T-cell (primary cell): ENCODE measurements at regions not wholly inside any gene's neighbourhood (a gene's known extent, or its start where the extent isn't known, plus 50 kb on each side); places are given as distances from the start of the nearest gene placed in this dataset.
"Not testable (repeated sequence)": the region's sequence is repeated elsewhere in the genome, so short reads cannot be mapped to it uniquely, and the experiment has no call there.

Experiments used
- ATAC-seq, 4 experiments: fragments of 200-7000 bp in 3 of 4; fragments of 150-1000 bp in 1 of 4; cut with Tn5 transposase; replicated peaks in 1 of 4; 1 replicate in 3 of 4; 2 replicates in 1 of 4; pipeline ENCODE4 v1.10.0; 2021; ENCODE audit warnings: moderate library complexity in 3 of 4, mild to moderate bottlenecking in 2 of 4, moderate number of reproducible peaks in 1 of 4
- CTCF ChIA-PET, 2 donors: fragments of 300-600 bp; sonication (Branson Sonifier 250); formaldehyde crosslinking; loops; one replicate each; lab custom pipeline; 2022; ENCODE audit warnings: antibody characterized with exemption in 2 of 2; lab: Charles Lee
- POLR2A ChIA-PET, 2 donors: fragments of 300-600 bp; sonication (Branson Sonifier 250); formaldehyde crosslinking; loops; one replicate each; lab custom pipeline; 2022; ENCODE audit warnings: antibody characterized with exemption in 2 of 2; lab: Charles Lee
- DNase-seq, 35 experiments: peaks; one replicate each; pipeline versions ENCODE4 v3.0.0 to v3.0.0-alpha.2; 2013 to 2023
- H3K27ac ChIP-seq: one replicate; pipeline ENCODE4 v1.5.1; 2013; ENCODE audit warnings: low read length
- H3K27me3 ChIP-seq, 2 experiments: replicated peaks in 1 of 2; 1 replicate in 1 of 2; 2 replicates in 1 of 2; pipeline versions ENCODE4 v1.6.1 to v1.7.0; 2013; ENCODE audit warnings: low read length in 1 of 2, mixed read lengths in 1 of 2; ENCODE audit not compliant: control insufficient read depth in 2 of 2, insufficient read depth in 2 of 2; ENCODE audit errors: extremely low read depth in 1 of 2
- H3K36me3 ChIP-seq, 2 donors: 1 replicate in 1 of 2; 2 replicates in 1 of 2; pipeline versions ENCODE4 v1.6.1 to v1.7.0; 2013; ENCODE audit warnings: low read length in 1 of 2; ENCODE audit not compliant: control insufficient read depth in 2 of 2, insufficient read depth in 1 of 2; ENCODE audit errors: extremely low read depth in 1 of 2
- H3K4me1 ChIP-seq, 2 experiments: 1 replicate in 1 of 2; 2 replicates in 1 of 2; pipeline versions ENCODE4 v1.6.1 to v1.7.0; 2013; ENCODE audit warnings: low read length in 2 of 2, mixed read lengths in 1 of 2; ENCODE audit not compliant: insufficient read depth in 2 of 2, control insufficient read depth in 1 of 2; ENCODE audit errors: extremely low read depth in 1 of 2
- H3K4me3 ChIP-seq, 2 donors: 1 replicate in 1 of 2; 2 replicates in 1 of 2; pipeline versions ENCODE4 v1.5.1 to v1.7.0; 2013; ENCODE audit warnings: mild to moderate bottlenecking in 2 of 2, low read length in 1 of 2, moderate library complexity in 1 of 2; ENCODE audit not compliant: control insufficient read depth in 1 of 2; ENCODE audit errors: extremely low read depth in 1 of 2
- H3K9me3 ChIP-seq: 2 replicates; pipeline ENCODE4 v1.7.0; 2013
- H3K27ac Mint-ChIP-seq, 2 donors: one replicate each; pipeline ENCODE4 v1.8.0; 2020 to 2021; ENCODE audit warnings: mild to moderate bottlenecking in 2 of 2, mixed read lengths in 2 of 2
- H3K27me3 Mint-ChIP-seq, 2 donors: one replicate each; pipeline ENCODE4 v1.8.0; 2021 to 2022; ENCODE audit warnings: mixed read lengths in 2 of 2
- H3K36me3 Mint-ChIP-seq: one replicate; pipeline ENCODE4 v1.8.0; 2021; ENCODE audit warnings: mixed read lengths
- H3K4me1 Mint-ChIP-seq, 3 donors: one replicate each; pipeline ENCODE4 v1.8.0; 2020 to 2022; ENCODE audit warnings: mixed read lengths in 3 of 3, mild to moderate bottlenecking in 1 of 3
- H3K4me3 Mint-ChIP-seq, 3 donors: one replicate each; pipeline ENCODE4 v1.8.0; 2020 to 2022; ENCODE audit warnings: mild to moderate bottlenecking in 3 of 3, mixed read lengths in 3 of 3, moderate library complexity in 3 of 3
- H3K9me3 Mint-ChIP-seq, 3 donors: one replicate each; pipeline ENCODE4 v1.8.0; 2020 to 2022; ENCODE audit warnings: mixed read lengths in 3 of 3
- WGBS: methylation state at CpG from one replicate; pipeline ENCODE4 v1.1.5; 2013; ENCODE audit warnings: missing lambda C conversion rate; ENCODE audit not compliant: insufficient coverage; 5-methylcytosine and 5-hydroxymethylcytosine counted together

- H3K4me1 ChIP-seq = peaks cover 4 to 6% of the 10 kb centered on the region in 2 experiments
- ChIA-PET CTCF (no interaction called here), POLR2A (no interaction called here)
- H3K9me3 ChIP-seq = no peaks in the 10 kb centered on the region
- no peak overlapping the region for H3K27ac Mint-ChIP-seq
- H3K9me3 Mint-ChIP-seq = no peaks in the 10 kb centered on the region
- H3K27me3 ChIP-seq = no peaks in the 10 kb centered on the region
- no peak overlapping the region for H3K4me3 ChIP-seq
- no peak for DNase-seq
- ATAC-seq = no peak
- no peak overlapping the region for H3K27ac ChIP-seq
- 83% methylated on average over 1 of the region's 2 CpGs for WGBS
- no peaks in the 10 kb centered on the region for H3K36me3 Mint-ChIP-seq
- H3K36me3 ChIP-seq = no peaks in the 10 kb centered on the region
- H3K4me3 Mint-ChIP-seq = no peak overlapping the region
- no peaks in the 10 kb centered on the region for H3K27me3 Mint-ChIP-seq
- peaks cover 3 to 12% (median 8%) of the 10 kb centered on the region in 3 donors for H3K4me1 Mint-ChIP-seq
Observed at GRCh38 chr6:14386263-14386662, 268.7 kb downstream of the CD83 start.

GRCh38 chr6:14386668-14387067, 269.1 kb downstream of the CD83 start:
- no peaks in the 10 kb centered on the region for H3K36me3 ChIP-seq
- H3K4me3 Mint-ChIP-seq = no peak overlapping the region
- ATAC-seq (no peak), DNase-seq (no peak)
- no peaks in the 10 kb centered on the region for H3K36me3 Mint-ChIP-seq
- WGBS = 40% methylated on average over 1 of the region's 4 CpGs
- POLR2A ChIA-PET = no interaction called here
- H3K4me1 ChIP-seq = peaks cover 4 to 6% of the 10 kb centered on the region in 2 experiments
- no peaks in the 10 kb centered on the region for H3K27me3 Mint-ChIP-seq
- H3K4me3 ChIP-seq = no peak overlapping the region
- no peak overlapping the region for H3K27ac ChIP-seq
- CTCF ChIA-PET = no interaction called here
- peaks cover 3 to 12% (median 8%) of the 10 kb centered on the region in 3 donors for H3K4me1 Mint-ChIP-seq
- H3K27me3 ChIP-seq = no peaks in the 10 kb centered on the region
- no peaks in the 10 kb centered on the region for H3K9me3 Mint-ChIP-seq
- no peak overlapping the region for H3K27ac Mint-ChIP-seq
- H3K9me3 ChIP-seq = no peaks in the 10 kb centered on the region

- no peaks in the 10 kb centered on the region for H3K36me3 ChIP-seq
- no peaks in the 10 kb centered on the region for H3K9me3 Mint-ChIP-seq
- H3K27ac ChIP-seq = no peak overlapping the region
- H3K27me3 ChIP-seq = no peaks in the 10 kb centered on the region
- CTCF ChIA-PET = no interaction called here
- H3K27me3 Mint-ChIP-seq = no peaks in the 10 kb centered on the region
- no peaks in the 10 kb centered on the region for H3K9me3 ChIP-seq
- H3K4me3 Mint-ChIP-seq = no peak overlapping the region
- ATAC-seq (no peak), DNase-seq (no peak)
- H3K4me1 Mint-ChIP-seq = peaks cover 0 to under 1% (median 0%) of the 10 kb centered on the region in 3 donors
- no peaks in the 10 kb centered on the region for H3K4me1 ChIP-seq
- WGBS = 50% methylated on average over 1 of the region's 2 CpGs
- H3K36me3 Mint-ChIP-seq = no peaks in the 10 kb centered on the region
- no peak overlapping the region for H3K4me3 ChIP-seq
- POLR2A ChIA-PET = no interaction called here
- no peak overlapping the region for H3K27ac Mint-ChIP-seq
Observed at GRCh38 chr6:14388371-14388770, 270.8 kb downstream of the CD83 start.

GRCh38 chr6:14389776-14390175, 272.2 kb downstream of the CD83 start:
- H3K27ac Mint-ChIP-seq, H3K4me1 Mint-ChIP-seq, DNase-seq, H3K27me3 ChIP-seq, CTCF ChIA-PET, H3K4me1 ChIP-seq, H3K27me3 Mint-ChIP-seq, H3K4me3 Mint-ChIP-seq, H3K27ac ChIP-seq, POLR2A ChIA-PET, H3K36me3 Mint-ChIP-seq, H3K9me3 Mint-ChIP-seq, H3K9me3 ChIP-seq, H3K36me3 ChIP-seq, H3K4me3 ChIP-seq, ATAC-seq: not testable (repeated sequence)
- 100% methylated on average over 1 of the region's 2 CpGs for WGBS

- no peak for DNase-seq
- CTCF ChIA-PET = no interaction called here
- no CpG with 5 or more reads among the region's 2 CpGs for WGBS
- H3K4me1 Mint-ChIP-seq = no peaks in the 10 kb centered on the region
- ATAC-seq = no peak
- Histone ChIP-seq H3K4me1 (no peaks in the 10 kb centered on the region), H3K27me3 (no peaks in the 10 kb centered on the region), H3K9me3 (no peaks in the 10 kb centered on the region), H3K36me3 (no peaks in the 10 kb centered on the region), H3K4me3 (no peak overlapping the region), H3K27ac (no peak overlapping the region)
- H3K36me3 Mint-ChIP-seq = no peaks in the 10 kb centered on the region
- no peak overlapping the region for H3K4me3 Mint-ChIP-seq
- H3K27me3 Mint-ChIP-seq = no peaks in the 10 kb centered on the region
- H3K9me3 Mint-ChIP-seq = no peaks in the 10 kb centered on the region
- H3K27ac Mint-ChIP-seq = no peak overlapping the region
- POLR2A ChIA-PET = no interaction called here
Observed at GRCh38 chr6:14390805-14391204, 273.2 kb downstream of the CD83 start.

GRCh38 chr6:14393910-14394309, 276.3 kb downstream of the CD83 start:
- H3K4me3 ChIP-seq = no peak overlapping the region
- no peak overlapping the region for H3K27ac Mint-ChIP-seq
- ATAC-seq (no peak), DNase-seq (no peak)
- H3K4me3 Mint-ChIP-seq = no peak overlapping the region
- H3K4me1 ChIP-seq = no peaks in the 10 kb centered on the region
- H3K27me3 Mint-ChIP-seq = peaks cover 4 to 8% of the 10 kb centered on the region in 2 donors
- no peaks in the 10 kb centered on the region for H3K9me3 ChIP-seq
- CTCF ChIA-PET = no interaction called here
- H3K27ac ChIP-seq = no peak overlapping the region
- POLR2A ChIA-PET = no interaction called here
- H3K4me1 Mint-ChIP-seq = peaks cover 0 to 8% (median 7%) of the 10 kb centered on the region in 3 donors
- no peaks in the 10 kb centered on the region for H3K9me3 Mint-ChIP-seq
- H3K36me3 Mint-ChIP-seq = no peaks in the 10 kb centered on the region
- H3K27me3 ChIP-seq = no peaks in the 10 kb centered on the region
- WGBS = 83% methylated on average over 4 of the region's 4 CpGs
- H3K36me3 ChIP-seq = no peaks in the 10 kb centered on the region

GRCh38 chr6:14396392-14396791, 278.8 kb downstream of the CD83 start:
- CTCF ChIA-PET = no interaction called here
- H3K27me3 ChIP-seq = no peaks in the 10 kb centered on the region

More at GRCh38 chr6:14396392-14396791, 278.8 kb downstream of the CD83 start:
- Histone ChIP-seq H3K4me3 (no peak overlapping the region), H3K36me3 (no peaks in the 10 kb centered on the region), H3K9me3 (no peaks in the 10 kb centered on the region), H3K4me1 (no peaks in the 10 kb centered on the region), H3K27ac (no peak overlapping the region)
- ATAC-seq (no peak), DNase-seq (no peak)
- no CpG with 5 or more reads among the region's 4 CpGs for WGBS
- peaks cover 4 to 11% of the 10 kb centered on the region in 2 donors for H3K27me3 Mint-ChIP-seq
- H3K4me1 Mint-ChIP-seq = peaks cover 0 to 8% (median 7%) of the 10 kb centered on the region in 3 donors
- H3K36me3 Mint-ChIP-seq = no peaks in the 10 kb centered on the region
- POLR2A ChIA-PET = no interaction called here
- no peak overlapping the region for H3K4me3 Mint-ChIP-seq
- H3K27ac Mint-ChIP-seq = no peak overlapping the region
- no peaks in the 10 kb centered on the region for H3K9me3 Mint-ChIP-seq
